ENCODE measurements at regions not wholly inside any gene's neighbourhood (a gene's known extent, or its start where the extent isn't known, plus 50 kb on each side); places are given as distances from the start of the nearest gene placed in this dataset.

GRCh38 chr3:25156626-25157025 is 271.4 kb upstream of the RARB start:
- Mint-ChIP-seq H3K27ac (ENCODE audit: unreplicated experiment) (no peak overlapping the region), H3K9me3 (ENCODE audit: low read depth, unreplicated experiment) (no peaks in the 10 kb centered on the region), H3K27me3 (ENCODE audit: unreplicated experiment) (no peaks in the 10 kb centered on the region), H3K36me3 (ENCODE audit: insufficient read depth, unreplicated experiment) (no peaks in the 10 kb centered on the region), H3K4me1 (ENCODE audit: low read depth, unreplicated experiment) (peaks cover 25% of the 10 kb centered on the region), H3K4me3 (ENCODE audit: low read depth, unreplicated experiment) (no peak overlapping the region)
- BruUV-seq (replicated peaks), result no TSS peak
- peak; percentile 32 for DNase-seq
- no peak for TF ChIP-seq CTCF (IDR thresholded peaks at IDR 0.05; ENCODE audit: unreplicated experiment)
- CTCF ChIA-PET, result interaction anchor here (1.0 kb wide), 1 partner anchor 270 kb away, joined by 3 read pairs; no protein-coding TSS in a partner anchor
- intact Hi-C loops (cut with micrococcal nuclease; ENCODE audit: unreplicated experiment), result loop anchor here (2.0 to 10.0 kb wide), 2 partner anchors 138 to 272 kb away; partner anchors contain the start of gene RARB

DNA sequence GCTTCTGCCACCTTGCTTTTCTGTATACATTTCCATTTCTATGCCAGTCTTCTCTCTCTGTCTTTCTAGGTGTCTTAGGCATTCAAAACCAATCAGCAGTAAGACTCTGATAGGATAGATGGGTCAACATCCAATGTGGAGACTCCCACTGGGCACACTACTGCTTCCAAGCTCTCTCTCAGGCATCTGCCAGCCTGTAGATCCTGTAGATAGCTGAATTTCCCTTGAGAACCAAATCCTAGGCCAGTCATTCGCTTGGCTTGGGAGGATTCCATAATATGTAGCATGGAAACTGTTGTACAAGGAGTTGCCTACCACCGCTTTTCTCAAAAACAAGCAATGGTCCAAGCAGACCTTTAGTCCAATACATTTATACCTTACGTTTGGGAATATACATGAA is 262.8 kb upstream of the RARB start:
- Mint-ChIP-seq H3K27ac (ENCODE audit: unreplicated experiment) (no peak overlapping the region), H3K4me3 (ENCODE audit: low read depth, unreplicated experiment) (no peak overlapping the region), H3K36me3 (ENCODE audit: insufficient read depth, unreplicated experiment) (no peaks in the 10 kb centered on the region), H3K27me3 (ENCODE audit: unreplicated experiment) (no peaks in the 10 kb centered on the region), H3K4me1 (ENCODE audit: low read depth, unreplicated experiment) (no peaks in the 10 kb centered on the region), H3K9me3 (ENCODE audit: low read depth, unreplicated experiment) (peaks cover 3% of the 10 kb centered on the region)
- BruUV-seq (replicated peaks), result no TSS peak
- CTCF ChIA-PET, result no interaction called here
- DNase-seq, result no peak
- no peak for TF ChIP-seq CTCF (IDR thresholded peaks at IDR 0.05; ENCODE audit: unreplicated experiment)
- intact Hi-C loops (cut with micrococcal nuclease; ENCODE audit: unreplicated experiment), result no loop called here

DNA sequence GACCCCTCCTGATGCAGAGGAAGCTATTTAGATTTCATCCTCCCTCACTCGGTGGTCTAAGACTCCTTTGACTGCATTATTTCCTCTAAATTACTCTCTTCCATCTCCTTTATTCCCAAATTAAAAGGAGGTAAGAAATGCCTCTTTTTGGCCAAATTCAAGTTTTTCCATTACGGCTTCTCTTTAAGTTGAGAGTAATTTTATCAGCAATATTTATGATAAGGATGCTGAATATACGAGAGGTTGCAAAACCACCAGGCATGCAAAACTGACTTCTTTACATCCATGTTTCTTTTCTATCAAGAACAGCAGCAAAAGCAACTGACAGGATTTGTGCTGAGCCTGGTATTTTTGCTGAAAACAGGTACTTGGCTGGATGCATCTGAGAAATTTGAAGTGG is 262.0 kb upstream of the RARB start:
- H3K4me3 Mint-ChIP-seq (ENCODE audit: low read depth, unreplicated experiment), result no peak overlapping the region
- H3K9me3 Mint-ChIP-seq (ENCODE audit: low read depth, unreplicated experiment), result peaks cover 3% of the 10 kb centered on the region
- no peaks in the 10 kb centered on the region for H3K4me1 Mint-ChIP-seq (ENCODE audit: low read depth, unreplicated experiment)
- no peak for TF ChIP-seq CTCF (IDR thresholded peaks at IDR 0.05; ENCODE audit: unreplicated experiment)
- CTCF ChIA-PET, result no interaction called here
- DNase-seq, result no peak
- no peaks in the 10 kb centered on the region for H3K36me3 Mint-ChIP-seq (ENCODE audit: insufficient read depth, unreplicated experiment)
- no peak overlapping the region for H3K27ac Mint-ChIP-seq (ENCODE audit: unreplicated experiment)
- no TSS peak for BruUV-seq (replicated peaks)
- H3K27me3 Mint-ChIP-seq (ENCODE audit: unreplicated experiment), result no peaks in the 10 kb centered on the region
- intact Hi-C loops (cut with micrococcal nuclease; ENCODE audit: unreplicated experiment), result no loop called here

GRCh38 chr3:25169151-25169550 is 258.9 kb upstream of the RARB start:
- Mint-ChIP-seq H3K36me3 (ENCODE audit: insufficient read depth, unreplicated experiment) (no peaks in the 10 kb centered on the region), H3K27me3 (ENCODE audit: unreplicated experiment) (no peaks in the 10 kb centered on the region), H3K27ac (ENCODE audit: unreplicated experiment) (no peak overlapping the region), H3K9me3 (ENCODE audit: low read depth, unreplicated experiment) (peaks cover 3% of the 10 kb centered on the region), H3K4me3 (ENCODE audit: low read depth, unreplicated experiment) (no peak overlapping the region), H3K4me1 (ENCODE audit: low read depth, unreplicated experiment) (no peaks in the 10 kb centered on the region)
- no peak for TF ChIP-seq CTCF (IDR thresholded peaks at IDR 0.05; ENCODE audit: unreplicated experiment)
- no TSS peak for BruUV-seq (replicated peaks)
- intact Hi-C loops (cut with micrococcal nuclease; ENCODE audit: unreplicated experiment), result no loop called here
- CTCF ChIA-PET, result interaction anchor here (1.0 kb wide), 1 partner anchor 10 kb away, joined by 3 read pairs; no protein-coding TSS in a partner anchor
- DNase-seq, result no peak

All from Calu3 (cell line).